H9 (cell line): ENCODE measurements at regions not wholly inside any gene's neighbourhood (a gene's known extent, or its start where the extent isn't known, plus 50 kb on each side); places are given as distances from the start of the nearest gene placed in this dataset.

Experiments used
- DNase-seq: peaks from one replicate; pipeline ENCODE4 v3.0.0-alpha.2; 2017
- H2AFZ ChIP-seq: one replicate; pipeline ENCODE4 v1.6.1; 2013; ENCODE audit warnings: mild to moderate bottlenecking, low read length, control low read depth, moderate library complexity
- H2AK5ac ChIP-seq: 2 replicates; pipeline ENCODE4 v1.6.1; 2013; ENCODE audit warnings: low read length, control low read depth, mixed read lengths; ENCODE audit not compliant: insufficient read length
- H2BK120ac ChIP-seq: one replicate; pipeline ENCODE4 v1.6.1; 2013; ENCODE audit warnings: low read depth, mild to moderate bottlenecking, low read length, control low read depth, inconsistent platforms; ENCODE audit not compliant: poor library complexity, severe bottlenecking
- H2BK12ac ChIP-seq: 2 replicates; pipeline ENCODE4 v1.6.1; 2013; ENCODE audit warnings: low read length, control low read depth, mixed read lengths, low read depth; ENCODE audit not compliant: insufficient read length
- H2BK15ac ChIP-seq: 2 replicates; pipeline ENCODE4 v1.6.1; 2013; ENCODE audit warnings: low read depth, low read length, control low read depth
- H2BK20ac ChIP-seq: one replicate; pipeline ENCODE4 v1.6.1; 2013; ENCODE audit warnings: low read depth, mild to moderate bottlenecking, low read length, control low read depth, inconsistent platforms; ENCODE audit not compliant: poor library complexity, severe bottlenecking
- H2BK5ac ChIP-seq: 2 replicates; pipeline ENCODE4 v1.6.1; 2013; ENCODE audit warnings: low read length, control low read depth, mixed read lengths; ENCODE audit not compliant: insufficient read length
- H3K14ac ChIP-seq: 2 replicates; pipeline ENCODE4 v1.6.1; 2013; ENCODE audit warnings: low read length, control low read depth; ENCODE audit not compliant: insufficient read depth
- H3K18ac ChIP-seq: 2 replicates; pipeline ENCODE4 v1.6.1; 2013; ENCODE audit warnings: low read depth, mild to moderate bottlenecking, mixed read lengths, low read length, control low read depth; ENCODE audit not compliant: insufficient read length
- H3K23ac ChIP-seq: 2 replicates; pipeline ENCODE4 v1.6.1; 2013; ENCODE audit warnings: low read length, control low read depth, mixed read lengths, low read depth; ENCODE audit not compliant: insufficient read length
- H3K23me2 ChIP-seq: 2 replicates; pipeline ENCODE4 v1.6.1; 2013; ENCODE audit warnings: low read depth, mild to moderate bottlenecking, mixed read lengths, low read length, control low read depth; ENCODE audit not compliant: insufficient read length, poor library complexity, severe bottlenecking
- H3K27ac ChIP-seq: 2 replicates; pipeline ENCODE4 v1.5.1; 2013; ENCODE audit warnings: low read length, control low read depth, mixed read lengths, low read depth; ENCODE audit not compliant: insufficient read length
- H3K27me3 ChIP-seq: 2 replicates; pipeline ENCODE4 v1.6.1; 2013; ENCODE audit warnings: low read length, control low read depth, inconsistent platforms; ENCODE audit not compliant: insufficient read depth
- H3K4ac ChIP-seq: 2 replicates; pipeline ENCODE4 v1.6.1; 2013; ENCODE audit warnings: low read depth, mild to moderate bottlenecking, control low read depth, inconsistent platforms, low read length, moderate library complexity
- H3K4me1 ChIP-seq: 2 replicates; pipeline ENCODE4 v1.6.1; 2013; ENCODE audit warnings: low read length, control low read depth, inconsistent platforms; ENCODE audit not compliant: insufficient read depth
- H3K4me2 ChIP-seq: 2 replicates; pipeline ENCODE4 v1.6.1; 2013; ENCODE audit warnings: low read length, control low read depth, mixed read lengths; ENCODE audit not compliant: insufficient read length, insufficient read depth
- H3K56ac ChIP-seq: 2 replicates; pipeline ENCODE4 v1.6.1; 2013; ENCODE audit warnings: low read depth, mild to moderate bottlenecking, mixed read lengths, low read length, control low read depth; ENCODE audit not compliant: insufficient read length
- H3K79me1 ChIP-seq: 2 replicates; pipeline ENCODE4 v1.6.1; 2013; ENCODE audit warnings: low read depth, mild to moderate bottlenecking, moderate library complexity, low read length, control low read depth, inconsistent platforms; ENCODE audit not compliant: insufficient read depth, poor library complexity, severe bottlenecking
- H3K79me2 ChIP-seq: 2 replicates; pipeline ENCODE4 v1.6.1; 2013; ENCODE audit warnings: low read length, control low read depth, inconsistent platforms; ENCODE audit not compliant: insufficient read depth
- H3K9ac ChIP-seq: 2 replicates; pipeline ENCODE4 v1.6.1; 2013; ENCODE audit warnings: low read length, control low read depth, mixed read lengths; ENCODE audit not compliant: insufficient read length; ENCODE audit errors: extremely low read depth
- H3K9me3 ChIP-seq: one replicate; pipeline ENCODE4 v1.6.1; 2013; ENCODE audit warnings: low read depth, low read length, inconsistent platforms; ENCODE audit not compliant: control insufficient read depth
- H3T11ph ChIP-seq: one replicate; pipeline ENCODE4 v1.6.1; 2013; ENCODE audit warnings: mild to moderate bottlenecking, low read length, control low read depth, inconsistent platforms
- H4K20me1 ChIP-seq: one replicate; pipeline ENCODE4 v1.6.1; 2013; ENCODE audit not compliant: control insufficient read depth, insufficient read length, insufficient read depth
- H4K5ac ChIP-seq: 2 replicates; pipeline ENCODE4 v1.6.1; 2013; ENCODE audit warnings: low read depth, mild to moderate bottlenecking, mixed read lengths, low read length, control low read depth; ENCODE audit not compliant: insufficient read length
- H4K8ac ChIP-seq: replicated peaks from 2 replicates; pipeline ENCODE4 v1.6.1; 2013; ENCODE audit warnings: low read length, control low read depth, mixed read lengths, low read depth; ENCODE audit not compliant: insufficient read length
- H4K91ac ChIP-seq: 2 replicates; pipeline ENCODE4 v1.6.1; 2013; ENCODE audit warnings: low read depth, mild to moderate bottlenecking, moderate library complexity, mixed read lengths, low read length, control low read depth; ENCODE audit not compliant: insufficient read length
- H3K27ac Mint-ChIP-seq, 3 experiments: 2 replicates in 2 of 3; 3 replicates in 1 of 3; pipeline ENCODE4 v1.8.0; 2020 to 2021; ENCODE audit warnings: mixed read lengths in 3 of 3, mild to moderate bottlenecking in 1 of 3, moderate library complexity in 1 of 3
- H3K27me3 Mint-ChIP-seq: 2 replicates; pipeline ENCODE4 v1.8.0; 2021; ENCODE audit warnings: low read depth, mild to moderate bottlenecking, moderate library complexity, mixed read lengths
- H3K36me3 Mint-ChIP-seq, 3 experiments: 2 replicates in 2 of 3; 3 replicates in 1 of 3; pipeline ENCODE4 v1.8.0; 2020 to 2021; ENCODE audit warnings: low read depth in 3 of 3, mixed read lengths in 3 of 3; ENCODE audit not compliant: insufficient read depth in 1 of 3
- H3K4me1 Mint-ChIP-seq, 2 experiments: 2 replicates each; pipeline ENCODE4 v1.8.0; 2020; ENCODE audit warnings: mixed read lengths in 2 of 2
- H3K4me3 Mint-ChIP-seq, 2 experiments: 2 replicates in 1 of 2; 3 replicates in 1 of 2; pipeline ENCODE4 v1.8.0; 2020 to 2021; ENCODE audit warnings: mild to moderate bottlenecking in 2 of 2, mixed read lengths in 2 of 2, moderate library complexity in 1 of 2
- H3K9me3 Mint-ChIP-seq, 2 experiments: 2 replicates in 1 of 2; 3 replicates in 1 of 2; pipeline ENCODE4 v1.8.0; 2020; ENCODE audit warnings: mild to moderate bottlenecking in 2 of 2, mixed read lengths in 2 of 2, moderate library complexity in 1 of 2
- CTCF ChIP-seq: fragments of 200-600 bp; sonication (generic); conservative IDR thresholded peaks from 3 replicates; pipeline ENCODE4 v1.8.0; 2021; ENCODE audit warnings: antibody characterized with exemption, mild to moderate bottlenecking
- WGBS: extraction: QIAGEN DNeasy Blood & Tissue Kit; methylation state at CpG from one replicate; pipeline ENCODE4 v1.1.7; 2013; ENCODE audit warnings: missing lambda C conversion rate, low lambda C conversion rate, mixed read lengths; ENCODE audit not compliant: insufficient read length; ENCODE audit errors: extremely low coverage; 5-methylcytosine and 5-hydroxymethylcytosine counted together

GRCh38 chr10:116792817-116793216 lies 50.5 kb upstream of the HSPA12A start:
- Mint-ChIP-seq H3K27ac (no peak overlapping the region), H3K4me3 (no peak overlapping the region), H3K27me3 (peaks cover 22% of the 10 kb centered on the region), H3K4me1 (peaks cover 1 to 12% of the 10 kb centered on the region in 2 experiments), H3K9me3 (peaks cover 0 to 3% of the 10 kb centered on the region in 2 experiments; a peak in 2 of 5 replicates), H3K36me3 (no peaks in the 10 kb centered on the region; a peak in 1 of 7 replicates)
- no peak overlapping the region for H3K14ac ChIP-seq
- no peak overlapping the region for H2AFZ ChIP-seq
- no peak overlapping the region for H3K9ac ChIP-seq
- no peak overlapping the region for H3K18ac ChIP-seq
- H2BK5ac ChIP-seq = no peak overlapping the region
- H2BK120ac ChIP-seq = no peak overlapping the region
- no peaks in the 10 kb centered on the region for H3K23me2 ChIP-seq
- no peak overlapping the region for H2BK12ac ChIP-seq
- no peak overlapping the region for H3K23ac ChIP-seq
- H3T11ph ChIP-seq = no peak overlapping the region
- H4K5ac ChIP-seq = no peak overlapping the region
- H3K4ac ChIP-seq = no peak overlapping the region
- H2AK5ac ChIP-seq = no peak overlapping the region
- no peak overlapping the region for H3K56ac ChIP-seq
- H3K4me1 ChIP-seq = no peaks in the 10 kb centered on the region
- H2BK15ac ChIP-seq = no peak overlapping the region
- no peaks in the 10 kb centered on the region for H3K9me3 ChIP-seq
- no peak overlapping the region for H4K8ac ChIP-seq
- H3K79me2 ChIP-seq = no peaks in the 10 kb centered on the region
- H4K91ac ChIP-seq = no peak overlapping the region
- H2BK20ac ChIP-seq = no peak overlapping the region
- H3K27ac ChIP-seq = no peak overlapping the region
- no peak for DNase-seq
- no peak overlapping the region for H3K4me2 ChIP-seq
- WGBS = no CpG with 5 or more reads among the region's 1 CpG
- TF ChIP-seq CTCF = no peak
- H3K79me1 ChIP-seq = no peaks in the 10 kb centered on the region
- no peaks in the 10 kb centered on the region for H3K27me3 ChIP-seq
- no peaks in the 10 kb centered on the region for H4K20me1 ChIP-seq
